HepG2 (cell line): ENCODE measurements at regions not wholly inside any gene's neighbourhood (a gene's known extent, or its start where the extent isn't known, plus 50 kb on each side); places are given as distances from the start of the nearest gene placed in this dataset.

ENCODE experiments used
- AGO1 ChIP-seq: fragments of 200-400 bp; formaldehyde crosslinking; IDR thresholded peaks from 2 replicates; pipeline ENCODE4 v1.6.1; 2017; ENCODE audit warnings: mild to moderate bottlenecking, low read depth, low read length, moderate library complexity; ENCODE audit not compliant: poor library complexity, severe bottlenecking
- GPN1 ChIP-seq: sonication (generic); formaldehyde crosslinking; IDR thresholded peaks from 2 replicates; pipeline ENCODE4 v1.5.1; 2020; ENCODE audit warnings: missing genetic modification reagents, borderline replicate concordance
- HNF4G ChIP-seq, 2 experiments: sonication (generic) in 1 of 2; formaldehyde crosslinking in 1 of 2; IDR thresholded peaks; 2 replicates each; pipeline versions ENCODE4 v1.4.0 to v1.6.1; 2011 to 2020; ENCODE audit warnings: borderline replicate concordance in 2 of 2, low read depth in 2 of 2, mild to moderate bottlenecking in 2 of 2, low read length in 1 of 2, missing genetic modification reagents in 1 of 2, moderate library complexity in 1 of 2
- JUN ChIP-seq: sonication (generic); formaldehyde crosslinking; IDR thresholded peaks from 2 replicates; pipeline ENCODE4 v1.4.0; 2020; ENCODE audit warnings: mild to moderate bottlenecking, missing genetic modification reagents
- LCORL ChIP-seq, 2 experiments: fragments of 450-650 bp in 1 of 2; sonication (generic) in 1 of 2; formaldehyde crosslinking in 1 of 2; IDR thresholded peaks; 2 replicates each; pipeline versions ENCODE4 v1.5.0 to v1.6.1; 2017 to 2020; ENCODE audit warnings: antibody characterized with exemption in 1 of 2, missing genetic modification reagents in 1 of 2
- NFATC3 ChIP-seq: sonication (generic); formaldehyde crosslinking; IDR thresholded peaks from 2 replicates; pipeline ENCODE4 v1.5.1; 2020; ENCODE audit warnings: mild to moderate bottlenecking, missing genetic modification reagents
- XRCC5 ChIP-seq: fragments of 200-400 bp; formaldehyde crosslinking; optimal IDR thresholded peaks from 2 replicates; pipeline ENCODE3; 2017; ENCODE audit warnings: mild to moderate bottlenecking, low read length
- ZBTB42 ChIP-seq: sonication (generic); formaldehyde crosslinking; IDR thresholded peaks from 2 replicates; pipeline ENCODE4 v1.5.0; 2020; ENCODE audit warnings: mild to moderate bottlenecking, missing genetic modification reagents
- ZMYM2 ChIP-seq: sonication (generic); formaldehyde crosslinking; IDR thresholded peaks from 2 replicates; pipeline ENCODE4 v1.8.0; 2022; ENCODE audit warnings: mild to moderate bottlenecking, missing genetic modification reagents
- ZNF644 ChIP-seq: IDR thresholded peaks from 2 replicates; pipeline ENCODE4 v1.6.1; 2016; ENCODE audit warnings: low read depth
- ZNF781 ChIP-seq: sonication (generic); formaldehyde crosslinking; IDR thresholded peaks from 2 replicates; pipeline ENCODE4 v1.5.1; 2020; ENCODE audit warnings: borderline replicate concordance, mild to moderate bottlenecking, missing genetic modification reagents; ENCODE audit errors: not compliant biosample characterization
- TF ChIP-seq, protein P1 (sequence below): sonication (generic); formaldehyde crosslinking; IDR thresholded peaks from 2 replicates; pipeline ENCODE4 v1.8.1; 2022; ENCODE audit warnings: low read depth, mild to moderate bottlenecking, missing genetic modification reagents
- TF ChIP-seq, protein P2 (sequence below): IDR thresholded peaks from 2 replicates; pipeline ENCODE4 v1.6.1; 2016
- TF ChIP-seq, protein P3 (sequence below): sonication (generic); formaldehyde crosslinking; IDR thresholded peaks from 2 replicates; pipeline ENCODE4 v1.4.0; 2020; ENCODE audit warnings: missing genetic modification reagents, mild to moderate bottlenecking, borderline replicate concordance
- TF ChIP-seq, protein P4 (sequence below): sonication (generic); formaldehyde crosslinking; IDR thresholded peaks from 2 replicates; pipeline ENCODE4 v1.8.0; 2022; ENCODE audit warnings: mild to moderate bottlenecking, missing genetic modification reagents; ENCODE audit not compliant: insufficient replicate concordance

DNA sequence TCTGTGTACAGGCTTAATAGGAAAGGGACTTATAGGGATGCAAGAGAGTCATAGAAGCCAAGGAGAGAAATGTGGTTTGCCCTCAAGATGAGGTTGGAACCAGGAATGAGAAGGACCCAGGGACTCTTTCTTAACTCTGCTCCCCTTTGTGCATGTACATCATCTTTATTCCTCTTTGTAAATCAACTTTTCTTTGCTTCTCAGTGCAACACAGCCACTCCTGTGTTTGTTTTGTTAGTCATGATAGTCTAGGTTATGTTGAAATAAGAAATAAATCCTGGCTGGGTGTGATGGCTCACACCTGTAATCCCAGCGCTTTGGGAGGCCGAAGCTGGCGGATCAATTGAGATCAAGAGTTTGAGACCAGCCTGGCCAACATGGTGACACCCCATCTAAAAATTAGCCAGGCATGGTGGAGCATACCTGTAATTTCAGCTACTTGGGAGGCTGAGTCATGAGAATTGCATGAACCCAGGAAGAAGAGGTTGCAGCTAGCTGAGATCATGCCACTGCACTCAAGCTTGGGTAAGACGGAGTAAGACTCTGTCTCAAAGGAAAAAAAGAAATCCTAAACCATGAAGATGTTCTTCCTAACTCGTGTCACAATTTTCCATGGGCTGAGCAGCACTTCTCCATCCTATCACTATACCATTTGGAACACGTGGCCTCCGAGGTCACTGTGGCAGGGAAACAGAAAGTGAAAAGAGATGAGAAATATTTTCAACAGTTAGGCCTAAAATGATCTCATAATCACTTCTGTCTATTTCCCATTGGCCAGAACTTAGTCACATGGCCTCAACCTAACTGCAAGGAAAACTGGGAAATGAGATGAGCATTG, 73.0 kb upstream of the TMEM17 start (continued):
- TF ChIP-seq, protein P1, sequence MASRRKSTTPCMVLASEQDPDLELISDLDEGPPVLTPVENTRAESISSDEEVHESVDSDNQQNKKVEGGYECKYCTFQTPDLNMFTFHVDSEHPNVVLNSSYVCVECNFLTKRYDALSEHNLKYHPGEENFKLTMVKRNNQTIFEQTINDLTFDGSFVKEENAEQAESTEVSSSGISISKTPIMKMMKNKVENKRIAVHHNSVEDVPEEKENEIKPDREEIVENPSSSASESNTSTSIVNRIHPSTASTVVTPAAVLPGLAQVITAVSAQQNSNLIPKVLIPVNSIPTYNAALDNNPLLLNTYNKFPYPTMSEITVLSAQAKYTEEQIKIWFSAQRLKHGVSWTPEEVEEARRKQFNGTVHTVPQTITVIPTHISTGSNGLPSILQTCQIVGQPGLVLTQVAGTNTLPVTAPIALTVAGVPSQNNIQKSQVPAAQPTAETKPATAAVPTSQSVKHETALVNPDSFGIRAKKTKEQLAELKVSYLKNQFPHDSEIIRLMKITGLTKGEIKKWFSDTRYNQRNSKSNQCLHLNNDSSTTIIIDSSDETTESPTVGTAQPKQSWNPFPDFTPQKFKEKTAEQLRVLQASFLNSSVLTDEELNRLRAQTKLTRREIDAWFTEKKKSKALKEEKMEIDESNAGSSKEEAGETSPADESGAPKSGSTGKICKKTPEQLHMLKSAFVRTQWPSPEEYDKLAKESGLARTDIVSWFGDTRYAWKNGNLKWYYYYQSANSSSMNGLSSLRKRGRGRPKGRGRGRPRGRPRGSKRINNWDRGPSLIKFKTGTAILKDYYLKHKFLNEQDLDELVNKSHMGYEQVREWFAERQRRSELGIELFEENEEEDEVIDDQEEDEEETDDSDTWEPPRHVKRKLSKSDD (CRISPR knock-in tag), result no peak
- TF ChIP-seq ZMYM2 (CRISPR knock-in tag) (peak; percentile 95), NFATC3 (no peak), GPN1 (CRISPR knock-in tag) (no peak), HNF4G (IDR thresholded peaks at IDR 0.05; ENCODE audit: borderline replicate concordance, low read depth, low read length) (no peak), HNF4G (CRISPR knock-in tag; IDR thresholded peaks at IDR 0.05; ENCODE audit: borderline replicate concordance, low read depth) (no peak), JUN (CRISPR knock-in tag) (no peak), ZNF644 (CRISPR knock-in tag) (peak; percentile 85), AGO1 (no peak), ZBTB42 (CRISPR knock-in tag) (no peak), XRCC5 (no peak), ZNF781 (no peak), LCORL (IDR thresholded peaks at IDR 0.05) (no peak), LCORL (CRISPR knock-in tag; IDR thresholded peaks at IDR 0.05) (0 out of 2 replicates have a peak, but pooled peaks have one; percentile 40)
- TF ChIP-seq, protein P2, sequence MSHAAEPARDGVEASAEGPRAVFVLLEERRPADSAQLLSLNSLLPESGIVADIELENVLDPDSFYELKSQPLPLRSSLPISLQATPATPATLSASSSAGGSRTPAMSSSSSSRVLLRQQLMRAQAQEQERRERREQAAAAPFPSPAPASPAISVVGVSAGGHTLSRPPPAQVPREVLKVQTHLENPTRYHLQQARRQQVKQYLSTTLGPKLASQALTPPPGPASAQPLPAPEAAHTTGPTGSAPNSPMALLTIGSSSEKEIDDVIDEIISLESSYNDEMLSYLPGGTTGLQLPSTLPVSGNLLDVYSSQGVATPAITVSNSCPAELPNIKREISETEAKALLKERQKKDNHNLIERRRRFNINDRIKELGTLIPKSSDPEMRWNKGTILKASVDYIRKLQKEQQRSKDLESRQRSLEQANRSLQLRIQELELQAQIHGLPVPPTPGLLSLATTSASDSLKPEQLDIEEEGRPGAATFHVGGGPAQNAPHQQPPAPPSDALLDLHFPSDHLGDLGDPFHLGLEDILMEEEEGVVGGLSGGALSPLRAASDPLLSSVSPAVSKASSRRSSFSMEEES, result 0 out of 2 replicates have a peak, but pooled peaks have one; percentile 21
- TF ChIP-seq, protein P3, sequence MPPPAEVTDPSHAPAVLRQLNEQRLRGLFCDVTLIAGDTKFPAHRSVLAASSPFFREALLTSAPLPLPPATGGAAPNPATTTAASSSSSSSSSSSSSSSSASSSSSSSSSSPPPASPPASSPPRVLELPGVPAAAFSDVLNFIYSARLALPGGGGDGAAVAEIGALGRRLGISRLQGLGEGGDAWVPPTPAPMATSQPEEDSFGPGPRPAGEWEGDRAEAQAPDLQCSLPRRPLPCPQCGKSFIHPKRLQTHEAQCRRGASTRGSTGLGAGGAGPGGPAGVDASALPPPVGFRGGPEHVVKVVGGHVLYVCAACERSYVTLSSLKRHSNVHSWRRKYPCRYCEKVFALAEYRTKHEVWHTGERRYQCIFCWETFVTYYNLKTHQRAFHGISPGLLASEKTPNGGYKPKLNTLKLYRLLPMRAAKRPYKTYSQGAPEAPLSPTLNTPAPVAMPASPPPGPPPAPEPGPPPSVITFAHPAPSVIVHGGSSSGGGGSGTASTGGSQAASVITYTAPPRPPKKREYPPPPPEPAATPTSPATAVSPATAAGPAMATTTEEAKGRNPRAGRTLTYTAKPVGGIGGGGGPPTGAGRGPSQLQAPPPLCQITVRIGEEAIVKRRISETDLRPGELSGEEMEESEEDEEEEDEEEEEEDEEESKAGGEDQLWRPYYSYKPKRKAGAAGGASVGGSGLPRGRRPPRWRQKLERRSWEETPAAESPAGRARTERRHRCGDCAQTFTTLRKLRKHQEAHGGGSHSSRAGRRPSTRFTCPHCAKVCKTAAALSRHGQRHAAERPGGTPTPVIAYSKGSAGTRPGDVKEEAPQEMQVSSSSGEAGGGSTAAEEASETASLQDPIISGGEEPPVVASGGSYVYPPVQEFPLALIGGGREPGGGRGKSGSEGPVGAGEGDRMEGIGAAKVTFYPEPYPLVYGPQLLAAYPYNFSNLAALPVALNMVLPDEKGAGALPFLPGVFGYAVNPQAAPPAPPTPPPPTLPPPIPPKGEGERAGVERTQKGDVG (CRISPR knock-in tag), result peak; percentile 76; the same call in 1 of the 2 replicates
- TF ChIP-seq, protein P4, sequence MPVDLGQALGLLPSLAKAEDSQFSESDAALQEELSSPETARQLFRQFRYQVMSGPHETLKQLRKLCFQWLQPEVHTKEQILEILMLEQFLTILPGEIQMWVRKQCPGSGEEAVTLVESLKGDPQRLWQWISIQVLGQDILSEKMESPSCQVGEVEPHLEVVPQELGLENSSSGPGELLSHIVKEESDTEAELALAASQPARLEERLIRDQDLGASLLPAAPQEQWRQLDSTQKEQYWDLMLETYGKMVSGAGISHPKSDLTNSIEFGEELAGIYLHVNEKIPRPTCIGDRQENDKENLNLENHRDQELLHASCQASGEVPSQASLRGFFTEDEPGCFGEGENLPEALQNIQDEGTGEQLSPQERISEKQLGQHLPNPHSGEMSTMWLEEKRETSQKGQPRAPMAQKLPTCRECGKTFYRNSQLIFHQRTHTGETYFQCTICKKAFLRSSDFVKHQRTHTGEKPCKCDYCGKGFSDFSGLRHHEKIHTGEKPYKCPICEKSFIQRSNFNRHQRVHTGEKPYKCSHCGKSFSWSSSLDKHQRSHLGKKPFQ (CRISPR knock-in tag), result no peak
